ENCODE measurements at regions not wholly inside any gene's neighbourhood (a gene's known extent, or its start where the extent isn't known, plus 50 kb on each side); places are given as distances from the start of the nearest gene placed in this dataset.

GRCh38 chr18:28816155-28816554, 639.2 kb upstream of the CDH2 start:
- no peak for TF ChIP-seq CTCF (IDR thresholded peaks at IDR 0.05)
- TF ChIP-seq POLR2A (IDR thresholded peaks at IDR 0.05) = no peak
- no peak for DNase-seq
- 76 to 81% (median 77%) methylated on average over 2 of the region's 2 CpGs for WGBS, 4 donors

GRCh38 chr18:28814365-28814764, 637.4 kb upstream of the CDH2 start:
- ATAC-seq = no peak
- intact Hi-C loops (cut with DNase I) = no loop called here

More at GRCh38 chr18:28816155-28816554, 639.2 kb upstream of the CDH2 start:
- ATAC-seq = no peak
- Histone ChIP-seq H3K36me3 (no peaks in the 10 kb centered on the region), H3K27me3 (no peaks in the 10 kb centered on the region), H3K27ac (no peak overlapping the region), H3K4me3 (no peak overlapping the region), H3K4me1 (no peaks in the 10 kb centered on the region), H3K9me3 (peaks cover 0 to 1% (median 0%) of the 10 kb centered on the region in 12 donors)
- intact Hi-C loops (cut with DNase I) = no loop called here

DNA sequence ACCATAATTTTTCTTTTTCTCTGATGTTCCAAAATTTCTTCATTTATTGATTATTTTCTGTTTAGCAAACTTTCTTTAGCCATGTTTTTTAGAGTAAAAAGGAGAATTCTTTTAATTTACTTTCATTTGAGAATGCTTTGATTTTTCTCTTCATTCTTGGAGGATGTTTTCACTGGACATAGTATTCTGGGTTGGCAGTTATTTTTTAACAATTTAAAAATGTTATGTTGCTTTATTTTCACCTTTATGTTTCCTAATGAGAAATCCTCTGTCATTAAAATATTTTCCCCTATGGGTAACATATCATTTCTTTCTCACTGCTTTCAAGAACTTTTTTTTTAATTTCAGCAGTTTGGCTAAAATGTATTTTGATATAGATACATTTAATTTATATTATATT, 631.4 kb upstream of the CDH2 start:
- H3K9me3 ChIP-seq = peaks cover 0 to 27% (median 9%) of the 10 kb centered on the region in 12 donors
- H3K27me3 ChIP-seq = no peaks in the 10 kb centered on the region
- ATAC-seq (no peak), DNase-seq (no peak)
- H3K4me1 ChIP-seq = no peaks in the 10 kb centered on the region
- H3K36me3 ChIP-seq = no peaks in the 10 kb centered on the region
- TF ChIP-seq POLR2A (IDR thresholded peaks at IDR 0.05) = no peak
- TF ChIP-seq CTCF (IDR thresholded peaks at IDR 0.05) = no peak
- H3K27ac ChIP-seq = no peak overlapping the region
- intact Hi-C loops (cut with DNase I) = loop anchor here in 2 of 10 donors (10.0 kb wide), 1 partner anchor 56 kb away; no protein-coding TSS in a partner anchor
- H3K4me3 ChIP-seq = no peak overlapping the region

More at GRCh38 chr18:28814365-28814764, 637.4 kb upstream of the CDH2 start:
- peaks cover 0 to 3% (median 0%) of the 10 kb centered on the region in 12 donors for H3K9me3 ChIP-seq
- H3K27ac ChIP-seq = no peak overlapping the region
- TF ChIP-seq POLR2A (IDR thresholded peaks at IDR 0.05) = no peak
- no peak for TF ChIP-seq CTCF (IDR thresholded peaks at IDR 0.05)
- no peak for DNase-seq
- no peak overlapping the region for H3K4me3 ChIP-seq
- no peaks in the 10 kb centered on the region for H3K4me1 ChIP-seq
- no peaks in the 10 kb centered on the region for H3K36me3 ChIP-seq
- no peaks in the 10 kb centered on the region for H3K27me3 ChIP-seq

DNA sequence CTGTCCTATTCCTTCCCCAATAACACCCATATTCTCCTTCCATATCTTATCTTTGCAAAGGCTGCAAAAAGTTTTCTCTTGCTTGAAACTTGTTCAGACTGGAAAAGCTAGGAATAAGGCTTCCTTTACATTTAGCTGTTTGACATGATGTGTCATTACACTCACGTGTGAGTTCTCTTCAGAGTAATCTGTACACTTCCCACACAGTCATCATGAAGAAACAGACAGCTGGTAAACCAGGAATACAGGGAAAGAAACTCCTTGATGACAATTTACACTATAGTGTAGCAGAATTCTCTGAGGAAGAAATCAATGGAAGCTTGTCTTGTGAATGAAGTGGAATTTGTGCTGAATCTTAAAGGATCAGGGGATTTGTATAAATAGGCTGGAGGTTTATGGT, 628.6 kb upstream of the CDH2 start:
- peaks cover 0 to 27% (median 9%) of the 10 kb centered on the region in 12 donors for H3K9me3 ChIP-seq
- no peaks in the 10 kb centered on the region for H3K36me3 ChIP-seq
- WGBS, 4 donors = 66 to 80% (median 78%) methylated on average over 1 of the region's 1 CpG
- H3K4me1 ChIP-seq = no peaks in the 10 kb centered on the region
- no peak for ATAC-seq
- DNase-seq = no peak
- no peak overlapping the region for H3K27ac ChIP-seq
- intact Hi-C loops (cut with DNase I) = loop anchor here in 2 of 10 donors (10.0 kb wide), 1 partner anchor 59 kb away; no protein-coding TSS in a partner anchor
- TF ChIP-seq POLR2A (IDR thresholded peaks at IDR 0.05) = no peak
- H3K4me3 ChIP-seq = no peak overlapping the region
- no peaks in the 10 kb centered on the region for H3K27me3 ChIP-seq

All from heart left ventricle (tissue), 16 donors.